Fibroblast of skin of left biceps (primary cell): ENCODE measurements at regions not wholly inside any gene's neighbourhood (a gene's known extent, or its start where the extent isn't known, plus 50 kb on each side); places are given as distances from the start of the nearest gene placed in this dataset.

Experiments used
- DNase-seq, 2 experiments: peaks; one replicate each; pipeline ENCODE4 v3.0.0-alpha.2; 2013; ENCODE audit warnings: low read depth in 2 of 2

DNA sequence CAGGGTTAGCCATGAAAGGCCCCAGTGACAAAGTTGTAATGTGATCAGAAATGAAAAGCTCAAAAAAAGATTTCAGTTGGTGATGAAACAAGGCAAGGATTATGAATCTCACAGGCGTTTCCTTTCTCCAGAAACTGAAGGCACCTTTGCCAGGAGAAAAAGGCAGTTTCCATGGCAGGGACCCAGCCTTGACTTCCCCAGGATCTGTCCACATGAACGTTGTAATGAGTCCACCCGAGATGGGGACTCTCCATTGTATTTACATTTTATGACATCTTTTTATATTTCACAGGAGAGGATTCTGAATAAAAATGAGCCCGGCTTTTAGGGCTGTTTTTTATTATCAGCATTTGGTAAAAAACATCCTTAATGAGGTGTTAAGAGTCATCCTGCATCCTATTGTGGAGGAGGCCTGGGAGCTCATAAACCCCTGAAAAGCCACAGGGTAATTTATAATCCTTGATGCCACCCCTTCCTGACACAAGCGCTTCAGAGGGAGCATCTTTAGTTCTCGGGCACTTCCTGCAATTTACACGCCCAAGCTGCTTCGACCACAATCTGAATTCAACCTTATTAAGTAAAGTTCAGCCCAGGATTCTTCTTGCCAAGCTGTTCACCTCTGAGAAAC, 74.1 kb upstream of the SALL4 start:
- no peak for DNase-seq

DNA sequence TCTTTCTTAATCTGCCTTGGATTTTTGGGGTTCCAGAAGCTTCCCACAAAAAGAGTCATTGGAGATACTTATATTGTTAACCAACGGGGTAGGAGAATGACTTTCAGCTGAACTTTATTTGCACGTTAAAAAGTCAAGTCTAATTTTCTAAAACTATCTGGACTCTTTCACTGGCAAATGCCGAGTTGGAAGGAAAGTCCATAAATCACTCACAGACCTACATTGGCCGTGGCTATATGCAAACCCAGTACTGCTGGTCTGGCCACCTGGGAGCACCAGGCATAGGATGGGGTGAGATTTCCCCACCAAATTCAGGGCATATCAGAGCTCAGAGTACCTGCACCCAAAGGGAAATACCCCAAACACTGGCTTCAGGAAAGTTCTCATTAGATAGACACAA, 71.3 kb upstream of the SALL4 start:
- no peak for DNase-seq

DNA sequence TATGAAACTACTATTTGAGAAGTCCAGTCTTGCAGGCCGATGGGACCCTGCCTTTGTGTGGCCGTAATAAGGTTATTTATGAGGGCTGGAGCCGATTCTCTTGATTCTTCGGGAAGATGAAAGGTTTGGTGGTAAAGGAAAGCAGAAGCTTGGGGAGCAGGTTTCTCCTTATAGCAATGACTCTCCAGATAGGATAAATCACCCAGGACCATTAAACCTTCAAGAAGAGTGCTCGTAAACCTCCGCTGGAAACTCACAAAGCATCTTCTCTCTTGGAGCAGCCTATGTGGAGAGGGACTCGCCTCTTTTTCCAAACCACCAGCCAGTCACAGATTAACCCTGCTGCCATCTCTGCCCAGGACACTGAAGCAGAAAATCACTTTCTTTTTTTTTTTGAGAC, 69.6 kb upstream of the SALL4 start:
- DNase-seq, result no peak

DNA sequence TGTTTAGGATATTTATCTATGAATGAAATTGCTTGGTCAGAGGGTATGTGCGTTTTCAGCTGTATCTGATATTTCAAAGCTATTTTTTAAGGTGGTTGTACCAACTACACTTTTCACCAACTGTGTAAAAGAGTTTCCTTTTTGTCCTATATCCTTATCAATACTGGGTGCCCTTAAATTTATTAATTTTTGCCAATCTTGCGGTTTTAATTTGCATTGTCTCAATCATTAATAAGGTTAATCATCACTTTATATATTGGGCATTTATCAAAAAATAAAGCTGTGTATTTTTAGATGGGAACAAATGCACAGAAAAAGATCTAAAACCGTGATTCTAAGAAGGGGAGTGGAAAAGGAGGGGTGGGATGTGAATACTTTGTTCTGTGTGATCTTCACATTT, 66.7 kb upstream of the SALL4 start:
- no peak for DNase-seq

DNA sequence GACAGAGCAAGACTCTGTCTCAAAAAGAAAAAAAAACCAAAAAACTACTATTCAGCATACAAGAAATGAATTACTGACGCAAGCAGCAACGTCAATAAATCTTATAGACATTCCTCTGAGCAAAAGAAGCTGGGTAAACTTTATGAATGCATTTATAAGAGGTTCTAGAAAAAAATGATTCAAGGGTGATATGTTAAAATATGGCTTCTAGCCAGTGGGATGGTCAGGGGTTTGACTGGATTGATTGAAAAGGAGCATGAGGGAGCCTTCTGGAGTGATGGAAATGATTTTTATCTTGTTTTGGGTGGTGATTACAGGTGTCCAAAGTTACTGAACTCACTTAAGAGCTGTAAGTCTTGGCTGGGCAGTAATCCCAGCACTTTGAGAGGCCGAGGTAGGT, 64.9 kb upstream of the SALL4 start:
- DNase-seq, result no peak

DNA sequence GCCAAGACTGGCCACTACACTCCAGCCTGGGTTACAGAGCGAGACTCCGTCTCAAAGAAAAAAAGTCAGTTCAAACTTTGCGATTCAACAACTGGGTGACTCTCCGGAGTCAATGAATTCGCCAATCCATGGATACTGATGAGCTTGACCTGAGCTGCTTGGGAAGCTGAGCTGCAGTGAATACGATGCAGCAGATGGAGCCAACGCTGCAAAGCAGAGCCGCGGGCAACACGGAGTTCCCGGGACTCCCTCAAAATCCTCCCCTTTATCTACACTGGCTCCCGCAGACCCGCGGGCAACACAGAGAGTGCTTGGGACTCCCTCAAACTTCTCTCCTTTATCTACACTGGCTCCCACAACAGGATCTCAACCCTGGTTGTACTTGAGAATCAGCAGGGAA, 62.6 kb upstream of the SALL4 start:
- DNase-seq, result no peak

- DNase-seq, result no peak
These were observed 60.5 kb upstream of the SALL4 start for GRCh38 chr20:51862796-51863195.

DNA sequence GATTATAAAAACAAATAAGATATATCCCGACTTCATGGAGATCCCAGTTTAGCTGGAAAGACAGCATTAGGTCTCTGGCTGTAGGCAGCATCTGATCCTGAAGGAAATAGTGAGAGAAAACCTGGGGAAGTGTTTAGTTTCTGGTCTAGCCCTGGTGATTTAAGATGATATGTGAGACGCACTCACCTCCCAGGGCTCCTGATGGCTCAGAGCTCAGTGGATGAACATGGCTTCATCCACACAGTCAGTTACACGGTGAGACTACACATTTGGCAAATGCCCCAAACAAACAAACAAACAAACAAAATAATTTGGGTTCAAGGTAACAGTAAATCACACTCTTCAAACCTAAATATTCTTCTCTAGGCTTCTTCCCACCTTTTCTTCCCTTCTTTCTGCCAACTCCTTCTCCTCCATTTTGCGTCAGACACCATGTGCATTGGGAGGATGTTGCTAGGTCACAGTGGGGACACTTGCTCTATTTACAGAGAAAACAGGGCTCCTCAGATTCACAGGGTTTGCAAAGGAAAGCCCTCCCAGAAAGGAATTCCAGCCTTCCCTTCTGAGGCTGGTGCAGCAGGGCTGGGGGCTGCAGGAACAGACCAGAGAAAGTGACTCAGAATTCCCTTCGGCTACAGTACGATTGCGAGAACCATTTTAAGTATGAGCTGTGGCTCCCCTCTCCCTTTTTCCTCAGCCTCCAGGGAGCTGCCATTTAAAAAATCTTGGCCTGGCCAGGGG, 59.6 kb upstream of the SALL4 start:
- no peak for DNase-seq

DNA sequence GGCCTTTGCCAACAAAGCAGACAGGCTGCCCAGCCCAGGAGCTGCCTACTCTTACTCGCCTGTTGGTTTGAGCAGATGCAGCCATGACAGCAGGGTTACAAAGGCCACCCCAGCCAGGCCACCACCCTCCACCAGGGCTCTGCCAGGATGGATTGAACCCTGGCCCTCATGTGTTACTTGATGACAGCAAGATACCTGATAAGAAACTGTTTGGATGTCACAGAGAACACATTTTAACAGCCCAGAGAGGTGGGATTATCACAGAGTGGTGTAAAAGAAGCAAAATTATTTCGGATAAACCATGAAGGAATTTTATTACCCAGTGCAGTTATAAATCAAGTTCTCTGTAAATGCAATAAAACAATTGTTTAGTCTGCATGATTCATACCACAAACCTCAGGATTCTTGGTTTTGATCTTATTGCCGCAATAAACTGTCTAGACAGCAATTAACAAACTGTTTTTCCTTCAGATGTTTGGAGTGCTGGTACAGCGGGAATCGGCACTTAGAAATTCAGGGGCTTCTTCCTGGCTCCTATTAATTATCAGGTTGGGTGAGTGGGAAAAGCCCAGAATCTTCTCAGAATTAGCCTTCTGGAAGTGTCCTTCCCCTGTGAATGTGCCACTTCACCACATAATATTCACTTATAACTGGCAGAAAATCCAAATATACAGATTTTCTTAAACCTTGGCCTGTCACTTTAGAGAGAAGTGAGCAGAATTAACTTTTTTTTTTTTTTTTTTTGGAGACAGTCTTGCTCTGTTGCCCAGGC, 58.0 kb upstream of the SALL4 start:
- DNase-seq, result peak; percentile 64 to 68

DNA sequence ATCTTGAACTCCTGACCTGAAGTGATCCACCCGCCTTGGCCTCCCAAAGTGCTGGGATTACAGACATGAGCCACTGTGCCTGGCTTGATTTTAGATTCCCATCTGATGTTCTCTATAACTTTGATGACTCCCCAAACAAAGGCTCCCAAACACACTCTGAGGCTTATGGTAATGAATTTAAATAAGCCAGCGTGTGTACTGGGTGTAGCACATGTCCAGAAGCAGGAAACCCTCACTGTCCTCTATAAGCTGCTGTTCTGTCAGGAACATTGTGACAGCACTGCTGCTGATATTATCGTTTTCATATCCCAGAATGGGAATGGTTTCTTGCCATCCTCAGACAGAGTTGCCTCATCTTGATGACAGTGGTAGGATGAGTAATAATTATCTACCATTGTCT, 54.1 kb upstream of the SALL4 start:
- DNase-seq, result no peak

- DNase-seq, result no peak
These were observed 52.6 kb upstream of the SALL4 start for GRCh38 chr20:51854921-51855320.
